ENCODE measurements at regions not wholly inside any gene's neighbourhood (a gene's known extent, or its start where the extent isn't known, plus 50 kb on each side); places are given as distances from the start of the nearest gene placed in this dataset.

GRCh38 chr1:194787001-194787400, 1600.6 kb upstream of the B3GALT2 start:
- Mint-ChIP-seq H3K36me3 (no peaks in the 10 kb centered on the region), H3K9me3 (peaks cover 1% of the 10 kb centered on the region), H3K27ac (no peak overlapping the region), H3K27me3 (ENCODE audit: insufficient read depth, low read depth) (no peaks in the 10 kb centered on the region), H3K4me3 (no peak overlapping the region), H3K4me1 (no peaks in the 10 kb centered on the region)
- Histone ChIP-seq H4K20me1 (ENCODE audit: low read depth) (no peaks in the 10 kb centered on the region), H2AFZ (replicated peaks) (no peak overlapping the region), H3K9me3 (ENCODE audit: low read depth) (no peaks in the 10 kb centered on the region), H3K36me3 (no peaks in the 10 kb centered on the region), H3K79me2 (ENCODE audit: low read depth) (no peaks in the 10 kb centered on the region), H3K4me2 (no peak overlapping the region), H3K9ac (no peak overlapping the region), H3F3A (ENCODE audit: low read depth) (no peaks in the 10 kb centered on the region), H3K27me3 (no peaks in the 10 kb centered on the region), H3K27ac (no peak overlapping the region), H3K4me1 (no peaks in the 10 kb centered on the region), H3K4me3 (no peak overlapping the region)
- no peak for TF ChIP-seq EZH2 (IDR thresholded peaks at IDR 0.05)
- no peak for TF ChIP-seq CTCF (IDR thresholded peaks at IDR 0.05)
- TF ChIP-seq EZH2phosphoT487 (IDR thresholded peaks at IDR 0.05), result no peak
- DNase-seq (ENCODE audit: low spot score), result no peak

GRCh38 chr1:194786027-194786426, 1599.6 kb upstream of the B3GALT2 start:
- Mint-ChIP-seq H3K4me1 (no peaks in the 10 kb centered on the region), H3K27ac (no peak overlapping the region), H3K4me3 (no peak overlapping the region), H3K9me3 (peaks cover 4% of the 10 kb centered on the region), H3K27me3 (ENCODE audit: insufficient read depth, low read depth) (no peaks in the 10 kb centered on the region), H3K36me3 (no peaks in the 10 kb centered on the region)
- no peaks in the 10 kb centered on the region for H3F3A ChIP-seq (ENCODE audit: low read depth)
- H3K27ac ChIP-seq, result no peak overlapping the region
- H3K9ac ChIP-seq, result no peak overlapping the region
- no peaks in the 10 kb centered on the region for H4K20me1 ChIP-seq (ENCODE audit: low read depth)
- H3K79me2 ChIP-seq (ENCODE audit: low read depth), result no peaks in the 10 kb centered on the region
- no peak for DNase-seq (ENCODE audit: low spot score)
- H3K4me2 ChIP-seq, result no peak overlapping the region
- H2AFZ ChIP-seq (replicated peaks), result no peak overlapping the region
- H3K4me1 ChIP-seq, result no peaks in the 10 kb centered on the region
- no peak overlapping the region for H3K4me3 ChIP-seq
- no peaks in the 10 kb centered on the region for H3K36me3 ChIP-seq
- no peaks in the 10 kb centered on the region for H3K27me3 ChIP-seq
- TF ChIP-seq EZH2 (IDR thresholded peaks at IDR 0.05) (no peak), CTCF (IDR thresholded peaks at IDR 0.05) (no peak), EZH2phosphoT487 (IDR thresholded peaks at IDR 0.05) (no peak)
- H3K9me3 ChIP-seq (ENCODE audit: low read depth), result no peaks in the 10 kb centered on the region

- Histone ChIP-seq H4K20me1 (ENCODE audit: low read depth) (no peaks in the 10 kb centered on the region), H3K9ac (no peak overlapping the region), H3K36me3 (no peaks in the 10 kb centered on the region), H3K27ac (no peak overlapping the region), H3K4me3 (no peak overlapping the region), H3F3A (ENCODE audit: low read depth) (no peaks in the 10 kb centered on the region), H3K4me1 (no peaks in the 10 kb centered on the region), H3K79me2 (ENCODE audit: low read depth) (no peaks in the 10 kb centered on the region), H3K9me3 (ENCODE audit: low read depth) (no peaks in the 10 kb centered on the region), H3K4me2 (no peak overlapping the region), H3K27me3 (no peaks in the 10 kb centered on the region), H2AFZ (replicated peaks) (no peak overlapping the region)
- no peak for TF ChIP-seq CTCF (IDR thresholded peaks at IDR 0.05)
- no peak for TF ChIP-seq EZH2 (IDR thresholded peaks at IDR 0.05)
- TF ChIP-seq EZH2phosphoT487 (IDR thresholded peaks at IDR 0.05), result no peak
- H3K4me1 Mint-ChIP-seq, result no peaks in the 10 kb centered on the region
- H3K27me3 Mint-ChIP-seq (ENCODE audit: insufficient read depth, low read depth), result no peaks in the 10 kb centered on the region
- H3K4me3 Mint-ChIP-seq, result no peak overlapping the region
- H3K9me3 Mint-ChIP-seq, result no peaks in the 10 kb centered on the region
- H3K27ac Mint-ChIP-seq, result no peak overlapping the region
- DNase-seq (ENCODE audit: low spot score), result no peak
- H3K36me3 Mint-ChIP-seq, result no peaks in the 10 kb centered on the region
Measured at GRCh38 chr1:194776657-194777056, 1590.2 kb upstream of the B3GALT2 start.

- Mint-ChIP-seq H3K4me1 (no peaks in the 10 kb centered on the region), H3K27ac (no peak overlapping the region), H3K9me3 (no peaks in the 10 kb centered on the region), H3K27me3 (ENCODE audit: insufficient read depth, low read depth) (no peaks in the 10 kb centered on the region), H3K4me3 (no peak overlapping the region), H3K36me3 (no peaks in the 10 kb centered on the region)
- Histone ChIP-seq H2AFZ (replicated peaks) (no peak overlapping the region), H3F3A (ENCODE audit: low read depth) (no peaks in the 10 kb centered on the region), H3K79me2 (ENCODE audit: low read depth) (no peaks in the 10 kb centered on the region), H3K27me3 (no peaks in the 10 kb centered on the region), H3K9ac (no peak overlapping the region), H3K4me2 (no peak overlapping the region), H3K9me3 (ENCODE audit: low read depth) (no peaks in the 10 kb centered on the region), H3K4me3 (no peak overlapping the region), H3K36me3 (no peaks in the 10 kb centered on the region), H3K4me1 (no peaks in the 10 kb centered on the region), H3K27ac (no peak overlapping the region), H4K20me1 (ENCODE audit: low read depth) (no peaks in the 10 kb centered on the region)
- no peak for DNase-seq (ENCODE audit: low spot score)
- TF ChIP-seq EZH2 (IDR thresholded peaks at IDR 0.05) (no peak), CTCF (IDR thresholded peaks at IDR 0.05) (no peak), EZH2phosphoT487 (IDR thresholded peaks at IDR 0.05) (no peak)
Measured at GRCh38 chr1:194774535-194774934, 1588.1 kb upstream of the B3GALT2 start.

Measured in neural progenitor cell (in vitro differentiated cells).